ENCODE measurements at regions not wholly inside any gene's neighbourhood (a gene's known extent, or its start where the extent isn't known, plus 50 kb on each side); places are given as distances from the start of the nearest gene placed in this dataset.

DNA sequence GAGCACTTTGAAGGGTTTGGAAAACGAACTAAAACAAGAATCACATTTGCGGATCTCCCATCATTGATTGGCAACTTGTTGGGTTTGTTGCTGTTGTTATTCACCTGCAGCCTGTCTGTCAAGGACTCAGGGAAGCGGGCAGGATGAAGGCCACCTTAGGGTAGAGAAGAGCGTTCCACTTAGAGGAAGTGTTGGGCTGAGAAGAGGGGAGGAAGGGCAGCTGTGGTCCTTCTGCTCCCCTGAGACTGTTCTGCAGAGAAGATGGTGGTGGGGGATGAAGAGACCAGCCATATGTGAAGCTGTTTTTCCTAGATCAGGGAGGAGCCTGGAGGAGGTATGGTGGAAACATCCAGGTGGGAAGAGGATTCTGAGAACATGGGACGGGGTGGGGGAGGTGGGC lies 70.6 kb upstream of the CPEB4 start:
- TF ChIP-seq POLR2A (IDR thresholded peaks at IDR 0.05; ENCODE audit: low read depth, low read length) (no peak), POLR2AphosphoS5 (IDR thresholded peaks at IDR 0.05; ENCODE audit: low read depth, low read length) (no peak), TAF1 (IDR thresholded peaks at IDR 0.05; ENCODE audit: low read depth, low read length) (no peak), SPI1 (IDR thresholded peaks at IDR 0.05; ENCODE audit: low read depth, low read length) (no peak), POU2F2 (IDR thresholded peaks at IDR 0.05; ENCODE audit: low read depth, low read length) (no peak), PAX5 (IDR thresholded peaks at IDR 0.05; ENCODE audit: insufficient read depth, low read length, severe bottlenecking) (no peak)

All from GM12891 (cell line).